Suprapubic skin (tissue), 4 donors: ENCODE measurements at regions not wholly inside any gene's neighbourhood (a gene's known extent, or its start where the extent isn't known, plus 50 kb on each side); places are given as distances from the start of the nearest gene placed in this dataset.

Experiments
- DNase-seq, 2 donors: peaks; one replicate each; pipeline ENCODE4 v3.0.0-alpha.2; 2019; ENCODE audit warnings: low spot score in 2 of 2
- H3K27ac ChIP-seq: fragments of 200-600 bp; sonication (generic); one replicate; pipeline ENCODE4 v1.5.1; 2019
- H3K27me3 ChIP-seq: fragments of 200-600 bp; sonication (generic); one replicate; pipeline ENCODE4 v1.5.1; 2019
- H3K36me3 ChIP-seq: fragments of 200-600 bp; sonication (generic); one replicate; pipeline ENCODE4 v1.5.1; 2019
- H3K4me1 ChIP-seq: fragments of 200-600 bp; sonication (generic); one replicate; pipeline ENCODE4 v1.5.1; 2019
- H3K4me3 ChIP-seq: fragments of 200-600 bp; sonication (generic); one replicate; pipeline ENCODE4 v1.5.1; 2019; ENCODE audit warnings: mild to moderate bottlenecking
- H3K9me3 ChIP-seq: fragments of 200-600 bp; sonication (generic); one replicate; pipeline ENCODE4 v1.5.1; 2019
- EP300 ChIP-seq: sonication (generic); formaldehyde crosslinking; IDR thresholded peaks from one replicate; pipeline ENCODE4 v1.6.1; 2017; ENCODE audit warnings: antibody characterized with exemption
- POLR2A ChIP-seq, 2 donors: fragments of 450-650 bp; IDR thresholded peaks; one replicate each; pipeline ENCODE4 v1.6.1; 2017; ENCODE audit warnings: antibody characterized with exemption in 2 of 2, mild to moderate bottlenecking in 2 of 2, moderate library complexity in 2 of 2
- POLR2AphosphoS5 ChIP-seq, 3 donors: sonication (generic); formaldehyde crosslinking; IDR thresholded peaks; one replicate each; pipeline ENCODE4 v1.6.1; 2017; ENCODE audit warnings: antibody characterized with exemption in 3 of 3
- WGBS: methylation state at CpG from one replicate; pipeline ENCODE4 v1.1.5; 2018; 5-methylcytosine and 5-hydroxymethylcytosine counted together
- TF ChIP-seq, protein P1 (sequence below), 2 donors: fragments of 200-600 bp in 1 of 2; fragments of 450-650 bp in 1 of 2; sonication (generic) in 1 of 2; IDR thresholded peaks; one replicate each; pipeline ENCODE4 v1.5.1; 2016 to 2019; ENCODE audit warnings: antibody characterized with exemption in 2 of 2, mild to moderate bottlenecking in 1 of 2, moderate library complexity in 1 of 2

DNA sequence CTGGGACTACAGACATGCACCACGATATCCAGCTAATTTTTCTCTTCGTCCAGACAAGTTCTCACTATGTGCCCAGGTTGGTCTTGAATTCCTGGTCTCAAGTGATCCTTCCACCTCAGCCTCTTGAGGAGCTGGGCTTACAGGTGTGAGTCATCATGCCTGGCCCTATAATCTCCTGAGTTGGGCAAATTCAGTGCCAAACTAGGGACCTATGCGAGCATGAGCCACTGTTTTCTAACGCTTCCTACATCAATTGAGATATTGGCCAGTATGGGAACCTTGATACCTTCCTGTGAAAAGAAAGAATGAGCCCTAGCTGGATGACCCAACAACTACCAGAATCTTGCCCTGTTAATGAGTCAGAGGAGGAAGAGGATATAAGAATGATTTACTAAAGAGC lies 585.2 kb downstream of the C12orf50 start:
- Histone ChIP-seq H3K9me3 (no peaks in the 10 kb centered on the region), H3K4me3 (no peak overlapping the region), H3K27ac (no peak overlapping the region), H3K27me3 (no peaks in the 10 kb centered on the region), H3K4me1 (peaks cover 20% of the 10 kb centered on the region), H3K36me3 (no peaks in the 10 kb centered on the region)
- WGBS = 70% methylated on average over 4 of the region's 4 CpGs
- no peak for TF ChIP-seq POLR2AphosphoS5 (IDR thresholded peaks at IDR 0.05)
- TF ChIP-seq EP300 = no peak
- TF ChIP-seq, protein P1, sequence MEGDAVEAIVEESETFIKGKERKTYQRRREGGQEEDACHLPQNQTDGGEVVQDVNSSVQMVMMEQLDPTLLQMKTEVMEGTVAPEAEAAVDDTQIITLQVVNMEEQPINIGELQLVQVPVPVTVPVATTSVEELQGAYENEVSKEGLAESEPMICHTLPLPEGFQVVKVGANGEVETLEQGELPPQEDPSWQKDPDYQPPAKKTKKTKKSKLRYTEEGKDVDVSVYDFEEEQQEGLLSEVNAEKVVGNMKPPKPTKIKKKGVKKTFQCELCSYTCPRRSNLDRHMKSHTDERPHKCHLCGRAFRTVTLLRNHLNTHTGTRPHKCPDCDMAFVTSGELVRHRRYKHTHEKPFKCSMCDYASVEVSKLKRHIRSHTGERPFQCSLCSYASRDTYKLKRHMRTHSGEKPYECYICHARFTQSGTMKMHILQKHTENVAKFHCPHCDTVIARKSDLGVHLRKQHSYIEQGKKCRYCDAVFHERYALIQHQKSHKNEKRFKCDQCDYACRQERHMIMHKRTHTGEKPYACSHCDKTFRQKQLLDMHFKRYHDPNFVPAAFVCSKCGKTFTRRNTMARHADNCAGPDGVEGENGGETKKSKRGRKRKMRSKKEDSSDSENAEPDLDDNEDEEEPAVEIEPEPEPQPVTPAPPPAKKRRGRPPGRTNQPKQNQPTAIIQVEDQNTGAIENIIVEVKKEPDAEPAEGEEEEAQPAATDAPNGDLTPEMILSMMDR (IDR thresholded peaks at IDR 0.05) = no peak
- no peak for TF ChIP-seq POLR2A (IDR thresholded peaks at IDR 0.05)
- DNase-seq = no peak

DNA sequence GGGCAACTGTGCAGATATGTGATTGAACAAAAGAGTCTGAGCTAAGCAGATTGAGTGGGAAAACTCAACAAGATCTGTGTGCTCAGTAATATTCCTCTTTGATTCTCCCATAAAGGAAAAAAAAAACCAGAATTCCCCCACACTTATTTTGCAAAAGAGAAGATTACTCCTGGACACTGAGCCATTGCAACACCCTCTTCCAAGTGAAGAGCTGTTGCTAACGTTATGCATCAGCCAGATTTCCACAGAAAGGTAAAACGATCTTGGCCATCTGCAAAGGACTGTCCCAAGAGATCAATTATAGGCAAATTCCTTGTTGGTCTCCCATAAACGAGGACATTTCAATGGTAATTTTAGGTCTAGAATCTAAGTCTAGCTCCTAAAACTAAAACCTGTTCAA lies 587.7 kb downstream of the C12orf50 start:
- H3K27me3 ChIP-seq = no peaks in the 10 kb centered on the region
- no peak for TF ChIP-seq POLR2AphosphoS5 (IDR thresholded peaks at IDR 0.05)
- TF ChIP-seq POLR2A (IDR thresholded peaks at IDR 0.05) = no peak
- no peak for TF ChIP-seq EP300
- TF ChIP-seq, protein P1 (IDR thresholded peaks at IDR 0.05) = no peak
- WGBS = 72% methylated on average over 3 of the region's 3 CpGs
- H3K9me3 ChIP-seq = no peaks in the 10 kb centered on the region
- H3K4me1 ChIP-seq = peaks cover 20% of the 10 kb centered on the region
- H3K36me3 ChIP-seq = no peaks in the 10 kb centered on the region
- no peak overlapping the region for H3K27ac ChIP-seq
- H3K4me3 ChIP-seq = no peak overlapping the region
- no peak for DNase-seq

DNA sequence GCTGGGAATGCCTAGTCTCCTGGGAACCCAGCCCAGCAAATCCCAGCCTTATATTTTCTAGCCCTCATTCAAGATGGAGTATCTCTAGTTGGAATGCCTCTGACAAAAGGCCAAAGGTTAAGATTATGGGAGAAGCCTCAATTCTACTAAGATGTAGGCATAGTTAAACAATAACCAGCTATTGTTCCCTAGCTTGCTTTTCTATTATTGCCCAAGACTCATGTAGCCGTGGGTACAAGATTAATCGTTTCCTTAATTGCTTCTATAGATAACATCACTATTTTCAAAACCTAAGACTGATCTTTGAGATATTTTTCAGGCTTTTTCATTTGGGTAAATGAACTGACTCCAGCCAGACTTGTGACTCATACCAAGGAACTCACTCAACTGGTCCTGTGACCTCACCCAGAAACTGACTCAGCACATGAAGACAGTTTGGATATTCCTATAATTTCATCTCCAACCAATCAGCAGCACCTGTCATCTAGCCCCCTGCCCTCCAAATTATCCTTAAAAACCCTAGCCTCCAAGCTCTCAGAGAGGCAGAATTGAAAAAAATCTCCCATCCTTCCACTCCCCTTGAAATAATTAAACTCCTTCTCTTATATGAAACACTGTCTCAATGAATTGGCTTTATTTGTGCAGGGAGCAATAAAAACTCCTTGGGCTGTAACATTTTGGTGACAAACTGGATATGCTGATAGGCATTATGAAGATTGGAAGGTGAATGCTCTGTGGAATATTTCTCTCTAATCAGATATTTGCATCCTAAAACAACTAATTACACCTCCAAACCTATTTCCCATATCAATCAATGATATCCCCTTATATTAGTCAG lies 589.0 kb downstream of the C12orf50 start:
- Histone ChIP-seq H3K27ac (peak overlapping the region; percentile 38), H3K9me3 (no peaks in the 10 kb centered on the region), H3K36me3 (no peaks in the 10 kb centered on the region), H3K4me1 (peaks cover 20% of the 10 kb centered on the region), H3K4me3 (no peak overlapping the region), H3K27me3 (no peaks in the 10 kb centered on the region)
- 6% methylated on average over 2 of the region's 2 CpGs for WGBS
- DNase-seq = no peak
- no peak for TF ChIP-seq EP300

GRCh38 chr12:87430444-87430843 lies 598.8 kb downstream of the C12orf50 start:
- H3K9me3 ChIP-seq = no peaks in the 10 kb centered on the region
- TF ChIP-seq EP300 (no peak), POLR2A (IDR thresholded peaks at IDR 0.05) (no peak), POLR2AphosphoS5 (IDR thresholded peaks at IDR 0.05) (no peak)
- H3K36me3 ChIP-seq = no peaks in the 10 kb centered on the region
- H3K27me3 ChIP-seq = no peaks in the 10 kb centered on the region
- DNase-seq = no peak
- H3K27ac ChIP-seq = no peak overlapping the region
- H3K4me1 ChIP-seq = peaks cover 16% of the 10 kb centered on the region
- no peak overlapping the region for H3K4me3 ChIP-seq

- no peaks in the 10 kb centered on the region for H3K27me3 ChIP-seq
- no peak for DNase-seq
- peak overlapping the region; percentile 14 for H3K27ac ChIP-seq
- 28% methylated on average over 1 of the region's 1 CpG for WGBS
- TF ChIP-seq, protein P1 (IDR thresholded peaks at IDR 0.05) = no peak
- TF ChIP-seq EP300 = no peak
- no peak for TF ChIP-seq POLR2AphosphoS5 (IDR thresholded peaks at IDR 0.05)
- no peak for TF ChIP-seq POLR2A (IDR thresholded peaks at IDR 0.05)
- no peaks in the 10 kb centered on the region for H3K36me3 ChIP-seq
- peaks cover 16% of the 10 kb centered on the region for H3K4me1 ChIP-seq
- no peaks in the 10 kb centered on the region for H3K9me3 ChIP-seq
- no peak overlapping the region for H3K4me3 ChIP-seq
These were observed 600.4 kb downstream of the C12orf50 start for GRCh38 chr12:87428701-87429277.

DNA sequence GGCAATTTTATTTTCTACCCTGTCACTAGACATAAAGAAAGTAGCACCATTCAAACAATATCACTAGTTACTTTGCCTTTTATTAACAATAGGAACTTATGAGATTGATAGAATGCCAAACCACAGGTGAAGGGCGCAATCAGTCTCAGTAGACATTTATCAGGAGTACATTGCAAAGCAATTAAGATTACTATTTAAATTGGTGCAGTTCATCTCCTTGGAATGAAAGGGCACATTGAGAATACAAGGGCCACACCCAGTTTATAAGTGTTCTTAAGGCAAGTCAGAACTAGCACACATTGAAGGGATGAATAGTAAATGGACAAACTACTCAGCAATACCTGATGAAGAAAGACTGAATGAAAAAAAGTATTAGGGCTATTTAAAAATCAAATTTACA lies 601.4 kb downstream of the C12orf50 start:
- WGBS = 53% methylated on average over 1 of the region's 1 CpG
- Histone ChIP-seq H3K27me3 (no peaks in the 10 kb centered on the region), H3K9me3 (no peaks in the 10 kb centered on the region), H3K4me1 (peaks cover 16% of the 10 kb centered on the region), H3K4me3 (no peak overlapping the region), H3K36me3 (no peaks in the 10 kb centered on the region), H3K27ac (no peak overlapping the region)
- DNase-seq = no peak
- TF ChIP-seq EP300 = no peak
- TF ChIP-seq, protein P1 (IDR thresholded peaks at IDR 0.05) = no peak
- TF ChIP-seq POLR2A (IDR thresholded peaks at IDR 0.05) = no peak
- TF ChIP-seq POLR2AphosphoS5 (IDR thresholded peaks at IDR 0.05) = no peak
